Small intestine (tissue), 7 donors: ENCODE measurements at regions not wholly inside any gene's neighbourhood (a gene's known extent, or its start where the extent isn't known, plus 50 kb on each side); places are given as distances from the start of the nearest gene placed in this dataset.
A peak's percentile ranks its signal among the peaks of the same experiment; 100 is the strongest.

Experiments used
- DNase-seq, 2 donors: peaks; one replicate each; pipeline versions ENCODE4 v3.0.0 to v3.0.0-alpha.2; 2013
- FAIRE-seq: peaks from 2 replicates; lab custom pipeline; 2012; peaks lifted over from hg19 to GRCh38; lab: Jason Lieb, UNC
- H3K27ac ChIP-seq, 3 donors: one replicate each; pipeline ENCODE4 v1.5.1; 2013; ENCODE audit warnings: low read length in 2 of 3, mild to moderate bottlenecking in 2 of 3, control low read depth in 1 of 3, inconsistent platforms in 1 of 3, low read depth in 1 of 3, moderate library complexity in 1 of 3
- H3K27me3 ChIP-seq, 3 donors: one replicate each; pipeline ENCODE4 v1.6.1; 2013; ENCODE audit warnings: low read length in 3 of 3, inconsistent platforms in 1 of 3; ENCODE audit not compliant: control insufficient read depth in 3 of 3, insufficient read depth in 3 of 3
- H3K36me3 ChIP-seq, 3 donors: one replicate each; pipeline ENCODE4 v1.6.1; 2013; ENCODE audit warnings: low read length in 3 of 3, inconsistent platforms in 1 of 3, low read depth in 1 of 3, mild to moderate bottlenecking in 1 of 3, moderate library complexity in 1 of 3; ENCODE audit not compliant: control insufficient read depth in 3 of 3, insufficient read depth in 2 of 3
- H3K4me1 ChIP-seq, 3 donors: one replicate each; pipeline ENCODE4 v1.6.1; 2013; ENCODE audit warnings: low read length in 2 of 3, inconsistent platforms in 1 of 3, low read depth in 1 of 3, mild to moderate bottlenecking in 1 of 3, moderate library complexity in 1 of 3; ENCODE audit not compliant: control insufficient read depth in 3 of 3, insufficient read depth in 2 of 3
- H3K4me3 ChIP-seq, 3 donors: one replicate each; pipeline ENCODE4 v1.5.1; 2013; ENCODE audit warnings: low read length in 3 of 3, control low read depth in 1 of 3, inconsistent platforms in 1 of 3, low read depth in 1 of 3, mild to moderate bottlenecking in 1 of 3, moderate library complexity in 1 of 3
- H3K9me3 ChIP-seq, 2 donors: one replicate each; pipeline ENCODE4 v1.6.1; 2013; ENCODE audit warnings: low read depth in 1 of 2, low read length in 1 of 2; ENCODE audit not compliant: control insufficient read depth in 2 of 2, insufficient read depth in 1 of 2
- WGBS, 3 donors: extraction: QIAGEN DNeasy Blood & Tissue Kit; methylation state at CpG; one replicate each; pipeline ENCODE4 v1.1.7; 2013; 5-methylcytosine and 5-hydroxymethylcytosine counted together
- donor health status: healthy with polysubstance abuse.
- donor health status: control.
- donor health status: control.
- donor health status: Bipolar disorder and iron deficiency.
- donor health status: healthy.

GRCh38 chr10:113379091-113379490 is 173.8 kb upstream of the HABP2 start:
- 85 to 96% (median 95%) methylated on average over 1 of the region's 1 CpG for WGBS, 3 donors
- no peak overlapping the region for H3K27ac ChIP-seq
- H3K4me1 ChIP-seq: peaks cover 0 to 2% (median 0%) of the 10 kb centered on the region in 3 donors
- H3K36me3 ChIP-seq: no peaks in the 10 kb centered on the region
- no peak for DNase-seq
- H3K4me3 ChIP-seq: no peak overlapping the region
- no peaks in the 10 kb centered on the region for H3K9me3 ChIP-seq
- FAIRE-seq: no peak
- peaks cover 0 to 6% (median 0%) of the 10 kb centered on the region in 3 donors for H3K27me3 ChIP-seq

- Histone ChIP-seq H3K27me3 (peaks cover 0 to 3% (median 0%) of the 10 kb centered on the region in 3 donors), H3K36me3 (no peaks in the 10 kb centered on the region), H3K9me3 (no peaks in the 10 kb centered on the region), H3K4me1 (peaks cover 0 to 4% (median 4%) of the 10 kb centered on the region in 3 donors), H3K4me3 (no peak overlapping the region), H3K27ac (no peak overlapping the region)
- no peak for FAIRE-seq
- WGBS, 3 donors: 58 to 71% (median 66%) methylated on average over 6 of the region's 6 CpGs
- no peak for DNase-seq
Observed at GRCh38 chr10:113381416-113381815, 171.4 kb upstream of the HABP2 start.

GRCh38 chr10:113381981-113382509 is 170.8 kb upstream of the HABP2 start:
- FAIRE-seq: no peak
- DNase-seq: peak; percentile 13 to 35
- no peak overlapping the region for H3K4me3 ChIP-seq

GRCh38 chr10:113382691-113383090 is 170.2 kb upstream of the HABP2 start:
- Histone ChIP-seq H3K27me3 (peaks cover 0 to 3% (median 0%) of the 10 kb centered on the region in 3 donors), H3K4me1 (peaks cover 0 to 4% (median 4%) of the 10 kb centered on the region in 3 donors), H3K36me3 (no peaks in the 10 kb centered on the region), H3K9me3 (no peaks in the 10 kb centered on the region), H3K4me3 (no peak overlapping the region), H3K27ac (no peak overlapping the region)
- DNase-seq (no peak), FAIRE-seq (no peak)
- 75 to 97% (median 80%) methylated on average over 3 of the region's 3 CpGs for WGBS, 3 donors

More at GRCh38 chr10:113381981-113382509, 170.8 kb upstream of the HABP2 start:
- H3K27me3 ChIP-seq: peaks cover 0 to 3% (median 0%) of the 10 kb centered on the region in 3 donors
- no peaks in the 10 kb centered on the region for H3K36me3 ChIP-seq
- WGBS, 3 donors: 27 to 52% (median 41%) methylated on average over 9 of the region's 9 CpGs
- H3K27ac ChIP-seq: peak overlapping the region in 1 of 3 donors; percentile 12
- no peaks in the 10 kb centered on the region for H3K9me3 ChIP-seq
- peaks cover 0 to 4% (median 4%) of the 10 kb centered on the region in 3 donors for H3K4me1 ChIP-seq

GRCh38 chr10:113384181-113384580 is 168.7 kb upstream of the HABP2 start:
- no peaks in the 10 kb centered on the region for H3K36me3 ChIP-seq
- DNase-seq: no peak
- H3K4me3 ChIP-seq: no peak overlapping the region
- H3K27me3 ChIP-seq: peaks cover 0 to 3% (median 0%) of the 10 kb centered on the region in 3 donors
- peaks cover 0 to 4% (median 4%) of the 10 kb centered on the region in 3 donors for H3K4me1 ChIP-seq
- no peak overlapping the region for H3K27ac ChIP-seq
- FAIRE-seq: no peak
- 77 to 93% (median 88%) methylated on average over 4 of the region's 4 CpGs for WGBS, 3 donors
- H3K9me3 ChIP-seq: no peaks in the 10 kb centered on the region

GRCh38 chr10:113385021-113385999 is 167.5 kb upstream of the HABP2 start:
- DNase-seq (peak; percentile 80 to 81), FAIRE-seq (no peak)
- H3K9me3 ChIP-seq: no peaks in the 10 kb centered on the region
- H3K27ac ChIP-seq: peak overlapping the region in 1 of 3 donors; percentile 36
- 21 to 27% (median 24%) methylated on average over 18 of the region's 18 CpGs for WGBS, 3 donors
- no peaks in the 10 kb centered on the region for H3K36me3 ChIP-seq
- no peaks in the 10 kb centered on the region for H3K27me3 ChIP-seq
- no peak overlapping the region for H3K4me3 ChIP-seq
- peaks cover 0 to 4% (median 4%) of the 10 kb centered on the region in 3 donors for H3K4me1 ChIP-seq

GRCh38 chr10:113386005-113386404 is 166.8 kb upstream of the HABP2 start:
- no peak overlapping the region for H3K4me3 ChIP-seq
- H3K27me3 ChIP-seq: no peaks in the 10 kb centered on the region
- H3K4me1 ChIP-seq: peaks cover 0 to 4% (median 4%) of the 10 kb centered on the region in 3 donors
- H3K27ac ChIP-seq: no peak overlapping the region
- no peak for DNase-seq
- no peaks in the 10 kb centered on the region for H3K36me3 ChIP-seq
- no peaks in the 10 kb centered on the region for H3K9me3 ChIP-seq
- WGBS, 3 donors: 35 to 47% (median 36%) methylated on average over 3 of the region's 3 CpGs
- no peak for FAIRE-seq

GRCh38 chr10:113389969-113390368 is 162.9 kb upstream of the HABP2 start:
- Histone ChIP-seq H3K27me3 (no peaks in the 10 kb centered on the region), H3K27ac (no peak overlapping the region), H3K36me3 (no peaks in the 10 kb centered on the region), H3K4me1 (peaks cover 0 to 4% (median 0%) of the 10 kb centered on the region in 3 donors), H3K9me3 (no peaks in the 10 kb centered on the region), H3K4me3 (no peak overlapping the region)
- no peak for FAIRE-seq
- DNase-seq: no peak
- WGBS, 3 donors: 74 to 90% (median 82%) methylated on average over 5 of the region's 5 CpGs
